Nephron progenitor cell (in vitro differentiated cells): ENCODE measurements at regions not wholly inside any gene's neighbourhood (a gene's known extent, or its start where the extent isn't known, plus 50 kb on each side); places are given as distances from the start of the nearest gene placed in this dataset.

Source experiments
- DNase-seq: peaks from one replicate; pipeline ENCODE4 v3.0.0; 2021
- H3K27ac Mint-ChIP-seq: 2 replicates; pipeline ENCODE4 v1.8.0; 2021; ENCODE audit warnings: mild to moderate bottlenecking, moderate library complexity, mixed read lengths
- H3K27me3 Mint-ChIP-seq: 2 replicates; pipeline ENCODE4 v1.8.0; 2021; ENCODE audit warnings: mild to moderate bottlenecking, low read depth, mixed read lengths; ENCODE audit not compliant: poor library complexity
- H3K36me3 Mint-ChIP-seq: 2 replicates; pipeline ENCODE4 v1.8.0; 2021; ENCODE audit warnings: low read depth, mixed read lengths
- H3K4me1 Mint-ChIP-seq: 2 replicates; pipeline ENCODE4 v1.8.0; 2021; ENCODE audit warnings: mixed read lengths
- H3K4me3 Mint-ChIP-seq: 2 replicates; pipeline ENCODE4 v1.8.0; 2021; ENCODE audit warnings: mild to moderate bottlenecking, moderate library complexity, mixed read lengths
- H3K9me3 Mint-ChIP-seq: 2 replicates; pipeline ENCODE4 v1.8.0; 2021; ENCODE audit warnings: mild to moderate bottlenecking, moderate library complexity, mixed read lengths
- CTCF ChIP-seq: fragments of 200-600 bp; sonication (generic); IDR thresholded peaks from 2 replicates; pipeline ENCODE4 v1.5.0; 2021; ENCODE audit warnings: antibody characterized with exemption

- no peak overlapping the region for H3K4me3 Mint-ChIP-seq
- peaks cover 21% of the 10 kb centered on the region for H3K4me1 Mint-ChIP-seq
- TF ChIP-seq CTCF: no peak
- DNase-seq: no peak
- H3K36me3 Mint-ChIP-seq: no peaks in the 10 kb centered on the region
- H3K27ac Mint-ChIP-seq: no peak overlapping the region
- H3K9me3 Mint-ChIP-seq: no peaks in the 10 kb centered on the region
- no peaks in the 10 kb centered on the region for H3K27me3 Mint-ChIP-seq
These were observed 138.9 kb upstream of the KLF14 start for GRCh38 chr7:130872756-130873448.

DNA sequence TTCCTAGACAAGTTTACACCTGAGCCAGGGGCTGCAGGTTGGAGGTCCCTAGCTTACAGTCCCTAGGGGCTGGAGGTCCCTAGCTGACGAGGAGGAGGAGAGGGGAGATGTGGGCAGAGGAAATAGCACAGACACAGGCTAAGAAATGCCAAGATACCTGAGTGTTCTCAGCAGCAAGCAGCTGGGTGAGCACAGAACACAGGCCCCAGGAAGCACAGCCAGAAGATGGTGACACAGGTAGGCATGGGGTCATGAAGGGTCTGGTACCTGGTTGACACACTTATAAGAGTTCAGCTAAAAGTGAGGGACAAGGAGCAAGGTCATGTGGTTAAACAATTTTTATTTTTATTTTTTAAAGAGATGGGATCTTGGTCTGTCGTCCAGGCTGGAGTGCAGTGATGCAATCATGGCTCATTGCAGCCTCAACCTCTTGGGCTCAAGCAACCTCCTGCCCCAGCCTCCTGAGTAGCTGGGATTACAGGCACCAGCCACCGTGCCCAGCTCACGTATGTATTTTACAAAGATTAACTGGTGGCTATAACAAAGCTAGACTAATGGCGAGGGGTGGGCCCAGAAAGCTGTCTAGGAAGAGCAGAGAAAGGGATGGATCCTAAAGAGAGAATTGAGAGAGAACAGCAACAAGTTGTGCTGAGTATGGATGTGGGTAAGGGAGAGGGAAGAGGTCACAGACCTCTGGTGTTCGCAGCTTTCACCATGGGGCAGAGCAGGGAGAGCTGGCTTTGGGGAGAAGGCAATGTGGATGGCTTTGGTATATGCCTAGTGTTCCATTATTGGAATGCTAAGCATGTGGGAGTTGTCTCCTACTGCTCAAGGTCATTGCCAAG lies 140.3 kb upstream of the KLF14 start:
- Mint-ChIP-seq H3K9me3 (no peaks in the 10 kb centered on the region), H3K4me3 (no peak overlapping the region), H3K4me1 (peaks cover 21% of the 10 kb centered on the region), H3K27me3 (no peaks in the 10 kb centered on the region), H3K36me3 (no peaks in the 10 kb centered on the region), H3K27ac (no peak overlapping the region)
- DNase-seq: no peak
- no peak for TF ChIP-seq CTCF

DNA sequence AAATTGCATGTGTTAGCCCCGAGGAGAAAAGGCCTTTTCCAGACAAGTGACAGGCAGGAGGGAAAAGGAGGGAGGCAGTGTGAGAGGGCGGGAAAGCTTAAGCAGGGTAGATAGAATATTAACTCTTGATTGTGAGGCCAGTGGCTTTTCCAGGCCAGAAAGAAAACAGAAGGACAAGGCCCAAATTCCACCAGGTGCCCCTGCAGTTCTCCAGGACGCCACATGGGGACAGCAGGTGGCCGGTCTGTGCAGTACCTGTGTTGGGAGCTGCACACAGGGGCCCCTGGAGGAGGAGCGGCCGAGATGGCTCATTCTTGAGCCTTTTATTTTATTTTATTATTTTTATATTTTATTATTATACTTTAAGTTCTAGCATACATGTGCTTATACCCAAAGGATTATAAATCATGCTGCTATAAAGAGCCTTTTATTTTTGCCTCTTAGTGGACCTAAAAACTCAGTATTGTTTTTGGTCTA lies 141.3 kb upstream of the KLF14 start:
- H3K27ac Mint-ChIP-seq: no peak overlapping the region

DNA sequence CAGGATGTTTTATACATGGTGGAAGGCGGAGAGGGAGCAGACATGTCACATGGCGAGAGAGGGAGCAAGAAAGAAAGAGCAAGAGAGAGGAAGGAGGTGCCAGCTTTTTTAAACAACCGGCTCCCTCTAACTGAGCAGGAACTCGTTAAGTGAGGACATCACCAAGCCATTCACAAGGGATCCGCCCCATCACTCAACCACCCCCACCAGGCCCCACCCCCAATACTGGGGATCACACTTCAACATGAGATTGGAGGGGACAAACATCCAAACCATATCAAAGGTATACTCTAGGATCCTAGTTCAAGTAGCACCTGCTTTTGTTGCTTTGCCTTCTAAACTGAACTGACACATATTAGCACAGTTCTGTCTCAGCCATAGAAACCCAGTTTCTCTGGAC lies 141.9 kb upstream of the KLF14 start:
- no peaks in the 10 kb centered on the region for H3K36me3 Mint-ChIP-seq
- TF ChIP-seq CTCF: no peak
- no peaks in the 10 kb centered on the region for H3K9me3 Mint-ChIP-seq
- H3K27me3 Mint-ChIP-seq: peaks cover 4% of the 10 kb centered on the region
- no peak overlapping the region for H3K27ac Mint-ChIP-seq
- H3K4me1 Mint-ChIP-seq: peaks cover 21% of the 10 kb centered on the region
- no peak for DNase-seq
- no peak overlapping the region for H3K4me3 Mint-ChIP-seq

More for the DNA sequence above, 141.3 kb upstream of the KLF14 start:
- Mint-ChIP-seq H3K36me3 (no peaks in the 10 kb centered on the region), H3K4me1 (peaks cover 21% of the 10 kb centered on the region), H3K4me3 (no peak overlapping the region), H3K27me3 (no peaks in the 10 kb centered on the region), H3K9me3 (no peaks in the 10 kb centered on the region)
- peak; percentile 76 for DNase-seq
- TF ChIP-seq CTCF: peak; percentile 98

GRCh38 chr7:130877236-130877990 lies 143.4 kb upstream of the KLF14 start:
- DNase-seq: no peak
- H3K9me3 Mint-ChIP-seq: no peaks in the 10 kb centered on the region
- H3K4me1 Mint-ChIP-seq: peaks cover 21% of the 10 kb centered on the region
- H3K36me3 Mint-ChIP-seq: no peaks in the 10 kb centered on the region
- H3K27me3 Mint-ChIP-seq: peaks cover 4% of the 10 kb centered on the region
- no peak for TF ChIP-seq CTCF
- H3K4me3 Mint-ChIP-seq: no peak overlapping the region
- H3K27ac Mint-ChIP-seq: no peak overlapping the region
